ENCODE measurements at regions not wholly inside any gene's neighbourhood (a gene's known extent, or its start where the extent isn't known, plus 50 kb on each side); places are given as distances from the start of the nearest gene placed in this dataset.

DNA sequence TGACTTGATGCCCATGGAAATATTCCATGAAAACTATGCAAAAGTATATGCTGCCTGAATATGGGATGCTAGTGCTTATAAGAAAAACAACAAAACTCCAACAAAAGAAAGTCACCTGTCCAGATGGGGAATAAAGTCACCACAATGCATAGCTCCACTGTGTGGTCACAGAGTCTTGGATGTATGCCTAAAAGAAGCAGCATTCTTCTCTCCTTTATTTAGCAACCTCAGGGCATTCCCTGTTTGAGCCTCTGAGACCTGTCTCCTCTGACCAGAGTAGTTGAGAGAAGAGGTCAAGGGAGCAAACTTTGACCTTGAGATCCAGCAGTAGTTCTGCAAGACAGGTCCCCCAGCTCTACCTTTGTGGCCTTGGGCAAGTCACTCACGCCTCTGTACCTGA, 287.5 kb downstream of the MED10 start:
- TF ChIP-seq, protein P1, sequence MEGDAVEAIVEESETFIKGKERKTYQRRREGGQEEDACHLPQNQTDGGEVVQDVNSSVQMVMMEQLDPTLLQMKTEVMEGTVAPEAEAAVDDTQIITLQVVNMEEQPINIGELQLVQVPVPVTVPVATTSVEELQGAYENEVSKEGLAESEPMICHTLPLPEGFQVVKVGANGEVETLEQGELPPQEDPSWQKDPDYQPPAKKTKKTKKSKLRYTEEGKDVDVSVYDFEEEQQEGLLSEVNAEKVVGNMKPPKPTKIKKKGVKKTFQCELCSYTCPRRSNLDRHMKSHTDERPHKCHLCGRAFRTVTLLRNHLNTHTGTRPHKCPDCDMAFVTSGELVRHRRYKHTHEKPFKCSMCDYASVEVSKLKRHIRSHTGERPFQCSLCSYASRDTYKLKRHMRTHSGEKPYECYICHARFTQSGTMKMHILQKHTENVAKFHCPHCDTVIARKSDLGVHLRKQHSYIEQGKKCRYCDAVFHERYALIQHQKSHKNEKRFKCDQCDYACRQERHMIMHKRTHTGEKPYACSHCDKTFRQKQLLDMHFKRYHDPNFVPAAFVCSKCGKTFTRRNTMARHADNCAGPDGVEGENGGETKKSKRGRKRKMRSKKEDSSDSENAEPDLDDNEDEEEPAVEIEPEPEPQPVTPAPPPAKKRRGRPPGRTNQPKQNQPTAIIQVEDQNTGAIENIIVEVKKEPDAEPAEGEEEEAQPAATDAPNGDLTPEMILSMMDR (IDR thresholded peaks at IDR 0.05; ENCODE audit: extremely low read depth in 1 of 2, insufficient read depth in 1 of 2, low read depth in 1 of 2, low read length in 2 of 2) = no peak
- TF ChIP-seq, protein P2, sequence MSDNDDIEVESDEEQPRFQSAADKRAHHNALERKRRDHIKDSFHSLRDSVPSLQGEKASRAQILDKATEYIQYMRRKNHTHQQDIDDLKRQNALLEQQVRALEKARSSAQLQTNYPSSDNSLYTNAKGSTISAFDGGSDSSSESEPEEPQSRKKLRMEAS (IDR thresholded peaks at IDR 0.05; ENCODE audit: insufficient read depth, insufficient read length) = no peak
- TF ChIP-seq POLR2A (IDR thresholded peaks at IDR 0.05; ENCODE audit: low read depth, low read length) = no peak
- no peak for TF ChIP-seq EZH2 (IDR thresholded peaks at IDR 0.05; ENCODE audit: borderline replicate concordance, low read depth, low read length, severe bottlenecking)
- TF ChIP-seq JUN (IDR thresholded peaks at IDR 0.05; ENCODE audit: borderline replicate concordance, insufficient read depth, insufficient read length, low read depth) = no peak
- TF ChIP-seq GATA2 (IDR thresholded peaks at IDR 0.05; ENCODE audit: insufficient read depth, insufficient read length, low read depth, low read length) = no peak
- TF ChIP-seq POLR2AphosphoS5 (IDR thresholded peaks at IDR 0.05; ENCODE audit: insufficient read depth, low read depth, low read length) = no peak
- TF ChIP-seq FOS (IDR thresholded peaks at IDR 0.05; ENCODE audit: borderline replicate concordance, insufficient read depth, low read length) = no peak
